HG02938 (cell line): ENCODE measurements at regions not wholly inside any gene's neighbourhood (a gene's known extent, or its start where the extent isn't known, plus 50 kb on each side); places are given as distances from the start of the nearest gene placed in this dataset.
"Not testable (repeated sequence)": the region's sequence is repeated elsewhere in the genome, so short reads cannot be mapped to it uniquely, and the experiment has no call there.

ENCODE experiments used
- ATAC-seq: cut with Tn5 transposase; IDR thresholded peaks from one replicate; pipeline ENCODE4 v1.9.1; 2021; ENCODE audit warnings: mild to moderate bottlenecking, moderate library complexity; ENCODE audit not compliant: unreplicated experiment

DNA sequence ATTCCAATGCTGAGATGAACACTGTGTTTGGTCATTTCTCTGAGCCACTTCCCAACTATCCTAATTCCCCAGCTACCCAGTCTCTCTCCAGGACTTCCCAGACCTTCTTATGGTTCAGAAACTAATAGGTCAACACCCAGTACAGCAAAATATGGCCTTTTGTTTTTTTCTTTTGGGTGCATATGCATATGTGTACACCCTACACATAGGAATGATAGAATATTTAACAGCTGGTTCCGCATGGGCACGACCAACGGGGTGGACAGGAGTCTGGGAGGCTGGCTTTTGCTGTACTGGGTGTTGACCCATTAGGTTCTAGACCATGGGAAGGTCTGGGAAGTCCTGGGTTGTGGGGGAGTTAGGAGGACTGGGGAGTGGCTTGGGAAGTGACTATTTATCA is 143.9 kb downstream of the MRPS6 start:
- ATAC-seq = no peak

GRCh38 chr21:34219334-34220060 is 144.3 kb upstream of the KCNE2 start:
- ATAC-seq = no peak

DNA sequence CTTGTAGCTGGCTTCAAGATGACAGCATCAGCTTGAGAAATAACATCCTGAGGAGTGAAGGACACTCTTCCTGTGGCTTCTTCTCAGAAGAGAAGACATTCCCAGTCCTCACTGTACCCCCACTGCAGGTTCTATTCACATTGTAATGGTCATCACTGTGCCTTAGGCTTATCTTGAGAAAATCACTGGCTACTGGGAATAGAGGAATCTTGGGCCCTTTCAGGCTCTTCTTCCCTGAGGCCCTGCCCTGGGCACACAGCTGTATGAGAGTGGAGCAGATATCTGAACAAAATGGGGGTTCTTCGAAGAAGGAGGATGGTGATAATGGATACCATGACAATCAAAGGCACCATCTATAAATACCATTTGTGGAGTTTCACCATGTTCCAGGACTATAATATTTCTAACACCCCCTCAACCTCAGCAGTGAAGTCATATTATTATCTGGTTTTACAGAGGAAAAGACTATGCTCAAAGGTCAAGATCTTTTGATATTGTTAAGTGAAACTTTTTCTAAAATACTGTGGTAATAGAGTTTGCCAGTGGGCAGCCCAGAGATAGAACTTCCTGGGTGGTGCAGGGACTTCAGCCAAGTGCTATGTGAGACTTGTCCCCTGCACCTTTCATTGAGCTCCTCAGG is 143.1 kb upstream of the KCNE2 start:
- no peak for ATAC-seq

GRCh38 chr21:34221331-34222030 is 142.3 kb upstream of the KCNE2 start:
- no peak for ATAC-seq

DNA sequence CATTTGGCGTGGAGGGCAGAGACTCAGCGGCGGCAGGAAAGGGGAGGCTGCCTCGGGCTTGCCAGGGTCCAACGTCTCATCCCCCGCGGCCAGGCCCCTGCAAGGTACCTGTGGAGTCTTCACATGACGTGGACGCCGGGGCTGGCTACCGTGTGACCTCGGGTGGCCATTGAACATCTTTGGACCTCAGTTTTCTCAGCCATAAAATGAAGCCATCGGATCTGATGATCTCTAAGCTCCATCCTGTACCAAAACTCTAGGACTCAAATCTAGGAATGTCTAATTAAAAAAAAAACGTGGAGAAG is 141.8 kb upstream of the KCNE2 start:
- ATAC-seq = no peak

GRCh38 chr21:34223376-34223775 is 140.4 kb upstream of the KCNE2 start:
- ATAC-seq = no peak

DNA sequence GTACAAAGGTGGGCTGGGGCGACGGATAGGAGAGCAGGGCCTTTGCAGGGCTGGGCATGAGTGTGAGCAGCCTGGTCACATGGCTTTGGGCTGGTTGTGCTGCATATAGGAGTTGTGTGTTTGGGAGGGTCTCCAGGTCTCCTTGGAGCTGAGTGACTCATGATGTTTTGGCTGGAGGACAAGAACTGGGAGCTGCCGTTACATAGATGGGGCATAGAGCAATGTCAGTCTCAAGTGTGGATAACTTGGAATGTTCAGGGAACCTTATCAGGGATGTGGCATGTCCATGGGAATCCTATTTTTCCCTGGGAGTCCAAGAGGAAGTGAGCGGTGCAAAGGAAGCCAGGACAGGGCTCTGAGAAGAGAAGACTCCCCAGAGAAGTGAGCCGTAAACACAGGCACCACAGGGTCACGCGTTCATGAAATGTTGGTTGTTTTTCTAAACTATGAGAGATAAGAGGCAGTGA is 136.4 kb upstream of the KCNE2 start:
- no peak for ATAC-seq

DNA sequence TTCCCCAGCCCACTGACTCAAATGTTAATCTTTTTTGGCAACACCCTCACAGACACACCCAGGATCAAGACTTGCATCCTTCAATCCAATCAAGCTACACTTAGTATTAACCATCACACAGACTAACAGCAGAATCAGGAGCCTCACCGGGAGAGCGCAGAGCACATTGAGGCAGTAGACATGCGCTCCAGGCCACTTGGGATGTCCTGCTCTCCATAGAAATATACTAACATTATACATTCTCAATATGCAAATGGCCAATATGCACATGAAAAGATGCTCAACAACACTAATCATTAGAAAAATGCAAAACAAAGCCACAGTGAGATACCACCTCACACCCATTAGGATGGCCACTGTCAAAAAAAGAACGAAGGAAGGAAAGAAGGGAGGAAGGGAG is 135.0 kb upstream of the KCNE2 start:
- ATAC-seq = no peak

- no peak for ATAC-seq
Measured at GRCh38 chr21:34229353-34229752, 134.5 kb upstream of the KCNE2 start.

GRCh38 chr21:34233741-34234140 is 130.1 kb upstream of the KCNE2 start:
- ATAC-seq = not testable (repeated sequence)

DNA sequence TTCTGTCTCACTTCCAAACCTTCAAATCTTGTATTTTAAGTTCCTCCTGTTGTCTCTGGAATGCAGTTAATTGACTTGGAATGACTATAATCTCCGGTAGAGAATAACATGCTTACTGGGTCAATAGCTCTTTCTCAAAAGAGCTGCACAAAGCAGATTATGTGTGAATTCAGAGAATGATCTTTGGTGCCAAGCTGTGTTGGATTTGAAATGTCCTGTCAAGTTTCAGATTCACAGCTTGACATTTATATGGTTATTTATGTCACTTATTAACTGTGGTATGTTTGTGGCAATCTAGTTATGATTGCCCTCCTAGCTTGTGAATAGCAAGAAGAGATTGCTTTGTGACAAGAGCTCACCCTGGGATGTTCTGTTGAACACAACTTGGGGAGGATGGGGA is 128.3 kb upstream of the KCNE2 start:
- no peak for ATAC-seq

GRCh38 chr21:34242973-34243372 is 120.8 kb upstream of the KCNE2 start:
- no peak for ATAC-seq

GRCh38 chr21:34243562-34243961 is 120.2 kb upstream of the KCNE2 start:
- ATAC-seq = no peak

- no peak for ATAC-seq
Measured at GRCh38 chr21:34252751-34253150, 111.1 kb upstream of the KCNE2 start.

- ATAC-seq = no peak
Measured at GRCh38 chr21:34255073-34255472, 108.7 kb upstream of the KCNE2 start.

DNA sequence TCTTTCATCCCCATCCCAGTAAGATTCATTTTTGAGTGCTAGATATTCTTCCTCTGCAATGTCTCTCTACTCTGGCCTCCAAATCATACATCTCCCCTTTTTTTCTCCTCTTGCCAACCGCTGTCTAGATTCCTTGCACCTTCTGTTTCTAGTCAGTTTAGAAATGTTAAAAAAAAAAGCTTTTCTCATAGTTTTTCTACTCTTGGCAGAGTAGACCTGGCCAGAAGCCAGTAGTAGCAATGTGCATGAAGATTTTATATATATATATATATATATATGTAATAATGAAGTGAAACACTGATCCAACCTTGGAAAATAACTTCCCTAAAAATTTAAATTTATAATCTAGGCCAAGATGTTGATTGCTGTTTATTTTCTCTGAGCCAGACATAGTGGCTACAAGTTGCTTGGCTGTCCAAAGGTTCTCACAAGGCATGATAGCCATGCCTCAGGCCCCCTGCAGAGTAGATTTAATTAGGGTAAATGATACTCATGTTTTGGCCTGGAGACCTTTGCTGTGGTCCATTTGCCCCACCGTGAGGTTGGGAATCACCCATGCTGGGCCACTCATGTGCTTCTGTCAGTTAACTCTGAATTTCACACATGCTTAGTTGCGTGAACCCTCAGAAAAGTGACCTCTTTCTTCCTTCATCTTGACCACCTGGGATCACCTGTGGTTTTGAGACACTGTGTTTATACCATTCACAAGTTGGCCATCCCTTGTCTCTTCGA is 103.4 kb upstream of the KCNE2 start:
- no peak for ATAC-seq

GRCh38 chr21:34261841-34262468 is 101.9 kb upstream of the KCNE2 start:
- no peak for ATAC-seq

DNA sequence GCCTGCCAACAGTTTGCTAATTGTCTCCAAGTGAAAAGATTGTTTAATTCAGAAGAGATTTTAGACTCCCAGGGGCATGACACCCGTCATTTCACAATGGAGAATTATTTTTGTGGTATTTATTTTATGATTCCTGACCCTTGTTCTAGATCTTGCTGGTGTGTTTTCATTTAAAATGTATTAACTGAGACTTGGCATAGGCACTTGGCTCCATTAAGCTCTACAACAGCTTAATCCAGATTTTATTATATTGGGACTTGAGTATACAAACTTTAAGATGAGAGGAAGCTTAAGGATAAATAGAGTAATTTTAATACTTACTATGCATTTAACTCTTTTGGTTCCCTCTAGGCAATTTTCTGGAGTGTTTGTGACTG is 101.3 kb upstream of the KCNE2 start:
- ATAC-seq = no peak

DNA sequence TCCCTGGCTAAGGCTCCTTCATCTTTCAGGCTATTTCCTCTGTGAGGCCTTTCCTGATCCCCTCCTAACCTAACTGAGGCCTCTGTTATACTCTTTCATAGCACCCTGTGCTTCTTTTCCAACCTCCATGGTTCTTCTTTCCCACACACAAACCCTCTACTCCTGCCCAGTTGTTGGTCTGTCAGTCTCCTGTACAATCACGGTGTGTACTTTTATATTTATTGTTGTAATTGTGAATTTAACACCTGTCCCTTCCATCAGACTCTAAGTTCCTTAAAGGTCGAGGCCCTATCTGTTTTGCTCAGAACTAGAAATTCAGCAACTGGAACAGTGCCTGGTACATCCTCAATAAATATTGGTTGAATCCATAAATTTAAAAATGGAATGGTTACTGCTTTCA is 100.2 kb upstream of the KCNE2 start:
- no peak for ATAC-seq

- no peak for ATAC-seq
Measured at GRCh38 chr21:34266351-34266750, 97.5 kb upstream of the KCNE2 start.

DNA sequence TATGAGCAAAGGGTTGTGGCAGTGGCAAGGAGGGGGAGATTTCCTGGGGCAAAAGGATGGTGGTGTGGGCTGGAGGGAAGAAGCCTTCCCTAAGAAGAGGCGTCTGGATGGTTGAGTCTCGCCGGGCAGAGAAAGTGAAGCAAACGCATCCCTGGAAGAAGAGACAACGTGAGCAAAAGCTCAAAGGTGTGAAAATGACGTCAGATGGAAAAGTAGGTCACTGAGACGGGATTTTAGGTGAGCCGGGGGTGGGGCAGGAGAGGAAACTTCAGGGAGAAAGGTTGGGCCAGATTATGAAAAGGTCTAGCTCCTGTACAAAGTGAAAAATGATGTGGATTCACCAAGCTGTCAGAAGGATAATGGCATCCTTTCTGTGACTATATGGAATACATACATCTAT is 95.3 kb upstream of the KCNE2 start:
- ATAC-seq = no peak
